ENCODE measurements at regions not wholly inside any gene's neighbourhood (a gene's known extent, or its start where the extent isn't known, plus 50 kb on each side); places are given as distances from the start of the nearest gene placed in this dataset.

- no peak for TF ChIP-seq POLR2AphosphoS5 (IDR thresholded peaks at IDR 0.05; ENCODE audit: low read depth)
- TF ChIP-seq REST (IDR thresholded peaks at IDR 0.05; ENCODE audit: unreplicated experiment), result no peak
- TF ChIP-seq CTCF (conservative IDR thresholded peaks at IDR 0.05; ENCODE audit: low read depth in 2 of 2), result no peak
- no peak for TF ChIP-seq EZH2phosphoT487 (IDR thresholded peaks at IDR 0.05; ENCODE audit: unreplicated experiment)
- no peak for TF ChIP-seq JUNB (IDR thresholded peaks at IDR 0.05; ENCODE audit: unreplicated experiment)
- no peak for TF ChIP-seq EZH2 (IDR thresholded peaks at IDR 0.05; ENCODE audit: low read depth, unreplicated experiment)
These were observed 166.2 kb downstream of the EPM2A start for GRCh38 chr6:145569140-145569539.

Measured in GM23338 (cell line).